GM21526 (cell line): ENCODE measurements at regions not wholly inside any gene's neighbourhood (a gene's known extent, or its start where the extent isn't known, plus 50 kb on each side); places are given as distances from the start of the nearest gene placed in this dataset.

Source experiments
- ATAC-seq: cut with Tn5 transposase; IDR thresholded peaks from one replicate; pipeline ENCODE4 v1.9.1; 2021; ENCODE audit warnings: moderate library complexity; ENCODE audit not compliant: unreplicated experiment, low FRiP score

GRCh38 chr7:36002900-36003299, 150.2 kb upstream of the EEPD1 start:
- ATAC-seq, result no peak

DNA sequence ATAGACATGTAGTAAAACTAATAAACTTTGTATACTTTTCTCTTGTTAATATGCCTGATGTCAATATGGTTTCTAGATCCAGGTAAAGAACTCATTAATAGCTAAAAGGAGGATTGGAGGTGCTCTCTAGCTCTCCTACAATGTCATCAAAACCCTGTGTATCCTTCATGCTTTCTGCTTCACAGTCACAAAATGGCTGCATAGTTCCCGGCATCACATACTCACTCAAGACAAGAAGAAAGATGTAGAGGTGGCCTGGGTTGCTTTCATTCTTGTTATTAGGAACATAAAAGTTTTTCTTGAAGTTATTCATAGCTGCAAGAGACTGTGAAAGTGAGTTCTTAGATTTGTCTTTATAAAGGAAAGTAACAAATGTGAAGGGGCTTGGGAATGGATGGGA, 149.7 kb upstream of the EEPD1 start:
- no peak for ATAC-seq

DNA sequence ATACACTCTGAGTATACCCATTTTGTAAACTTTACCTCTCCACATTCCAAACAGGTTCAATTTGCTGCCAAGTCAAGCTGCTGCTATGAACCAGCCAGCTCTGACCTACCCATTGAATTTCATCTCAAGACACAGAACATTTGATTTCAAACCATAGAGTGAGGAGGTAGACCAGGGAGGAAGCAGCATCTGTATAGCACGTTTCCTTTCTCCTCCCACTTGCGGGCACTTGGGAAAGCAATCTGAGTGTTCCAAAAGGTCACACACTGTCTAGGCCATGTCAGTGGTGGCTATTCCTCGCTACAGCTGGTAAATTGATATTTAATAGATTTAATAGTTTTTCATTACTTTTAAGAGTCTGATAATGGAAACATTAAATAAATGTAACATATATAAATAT, 147.8 kb upstream of the EEPD1 start:
- no peak for ATAC-seq

DNA sequence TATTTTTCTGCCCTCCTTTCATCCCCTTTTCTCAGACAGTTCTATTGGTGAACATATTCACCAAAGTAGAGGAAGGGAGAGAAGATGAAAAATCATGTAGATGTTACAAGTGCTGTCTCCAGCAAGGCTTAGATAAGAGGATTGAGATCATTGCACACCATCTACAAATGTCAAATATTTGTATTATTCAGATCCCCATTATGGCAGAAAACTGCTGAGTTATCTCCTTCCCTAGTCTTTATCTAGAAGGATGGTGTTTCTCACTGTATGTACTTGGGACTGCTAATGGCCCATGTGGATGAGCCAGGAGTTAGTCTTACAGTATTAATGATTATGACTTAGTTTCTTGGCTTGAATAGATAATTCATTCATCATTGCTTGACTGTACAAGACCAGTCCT, 147.2 kb upstream of the EEPD1 start:
- ATAC-seq, result no peak

DNA sequence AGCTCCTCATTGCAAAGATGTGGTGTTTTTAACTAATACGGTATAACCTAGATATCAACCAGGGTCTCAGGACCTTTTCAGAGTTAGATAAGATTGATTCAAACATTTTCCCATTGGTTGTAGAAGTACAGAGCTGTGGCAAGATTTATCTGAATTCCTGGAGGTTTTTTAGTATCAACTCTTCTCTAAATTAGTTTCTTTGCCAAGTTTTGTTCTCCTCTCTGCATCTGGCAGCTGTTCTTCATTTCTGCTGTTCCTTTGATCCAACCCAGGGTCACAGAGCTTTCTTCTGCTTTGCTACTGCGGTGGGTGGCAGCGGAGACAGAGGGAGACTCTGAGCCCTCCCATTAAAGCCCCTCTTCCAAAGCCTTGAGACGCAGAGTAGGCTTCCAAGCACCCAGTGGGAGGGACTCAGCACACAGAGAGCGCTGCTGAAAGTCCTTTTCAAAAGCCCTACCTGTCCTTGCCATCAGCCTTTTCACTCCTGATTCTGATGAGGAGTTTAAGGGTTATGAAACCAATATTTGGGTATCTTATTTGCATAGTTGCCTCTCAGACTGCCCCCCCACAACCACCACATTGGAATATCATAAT, 146.3 kb upstream of the EEPD1 start:
- ATAC-seq, result no peak

DNA sequence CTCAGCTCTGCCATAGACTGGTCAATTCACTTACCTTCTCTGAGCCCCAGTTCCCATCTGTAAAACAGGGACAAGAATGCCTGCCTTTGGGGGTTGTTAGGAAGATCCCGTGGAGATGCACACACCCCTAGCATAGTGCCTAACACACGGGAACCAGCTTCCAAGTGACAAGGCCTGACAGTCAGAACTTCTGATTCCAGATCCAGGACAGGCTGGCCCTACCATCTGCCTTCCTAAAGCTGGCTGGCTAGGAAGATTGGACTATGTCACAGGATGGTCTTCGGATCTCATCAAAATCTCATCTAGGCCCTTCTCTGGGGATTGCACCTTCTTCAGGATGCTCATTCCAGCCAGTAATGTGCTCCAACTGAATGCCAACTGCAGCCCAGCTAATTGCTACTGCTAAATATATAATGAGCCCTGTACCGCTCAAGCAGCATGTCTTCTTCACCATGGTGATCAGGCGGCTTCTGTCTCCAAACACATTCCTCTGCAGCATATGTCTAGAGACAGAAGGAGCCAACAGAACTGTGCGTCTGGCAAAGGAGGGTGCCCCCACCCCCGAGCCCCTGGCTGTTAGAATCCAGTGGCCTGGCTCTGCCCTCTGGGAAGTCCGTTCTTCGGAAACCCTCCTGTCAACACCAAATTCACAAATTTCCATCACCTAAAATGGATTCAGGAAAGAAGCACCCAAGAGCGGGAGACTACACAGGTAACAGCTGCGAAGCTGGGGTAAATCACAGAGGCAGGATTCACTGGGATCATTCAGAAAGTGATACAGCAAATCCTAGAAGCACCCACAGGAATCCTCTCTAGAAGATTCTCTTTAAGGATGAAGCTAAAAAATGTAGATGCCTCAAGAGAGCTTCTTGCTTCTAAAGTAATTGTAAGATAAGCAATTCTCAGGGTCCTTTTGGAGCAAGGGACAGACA, 142.1 kb upstream of the EEPD1 start:
- no peak for ATAC-seq

DNA sequence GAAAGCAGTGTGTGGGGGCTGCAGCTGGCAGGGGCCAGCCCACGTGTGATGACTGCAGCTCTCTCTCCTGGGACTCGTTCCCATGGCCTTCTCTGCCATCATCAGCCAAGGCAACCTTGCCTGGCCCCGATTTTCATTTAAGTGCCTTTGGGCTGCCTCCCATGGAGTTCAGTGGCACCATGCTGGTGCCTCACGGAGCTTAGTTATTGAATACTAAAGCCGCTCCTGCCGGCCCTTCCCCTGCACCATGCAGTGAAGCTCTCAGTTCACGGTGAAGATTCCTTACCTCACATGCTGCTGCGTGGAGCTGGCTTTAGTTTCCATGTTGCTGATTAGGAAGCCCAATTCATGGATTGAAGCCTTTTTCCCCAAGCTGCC, 141.5 kb upstream of the EEPD1 start:
- no peak for ATAC-seq

DNA sequence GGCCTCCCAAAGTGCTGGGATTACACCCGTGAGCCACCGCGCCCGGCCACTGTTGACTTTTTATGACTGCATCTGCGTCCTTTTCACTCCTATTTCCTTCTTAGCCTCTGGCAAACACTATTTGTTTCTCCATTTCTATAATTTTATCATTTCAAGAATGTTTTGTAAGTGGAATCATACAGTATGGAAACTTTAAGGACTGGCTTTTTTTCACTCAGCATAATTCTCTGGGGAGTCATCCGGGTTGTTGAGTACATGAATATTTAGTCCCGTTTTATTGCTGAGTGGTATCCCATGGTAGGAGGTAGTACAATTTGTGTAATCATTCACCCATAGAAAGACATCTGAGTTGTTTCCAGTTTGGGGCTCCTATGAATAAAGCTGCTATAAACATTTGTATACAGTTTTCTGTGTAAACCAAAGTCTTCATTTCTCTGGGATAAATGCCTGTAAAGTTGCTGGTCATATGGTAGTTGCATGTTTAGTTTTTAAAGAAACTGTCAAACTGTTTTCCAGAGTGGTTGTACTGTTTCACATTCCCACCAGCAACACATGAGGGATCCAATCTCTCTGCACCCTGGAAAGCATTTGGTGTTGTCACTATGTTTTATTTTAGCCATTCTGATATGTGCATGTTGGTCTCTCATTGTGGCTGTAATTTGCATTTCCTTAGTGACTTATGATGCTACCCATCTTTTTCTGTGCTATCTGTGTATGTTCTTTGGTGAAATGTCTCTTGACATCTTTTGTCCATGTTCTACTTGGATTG, 139.6 kb upstream of the EEPD1 start:
- ATAC-seq, result no peak

- no peak for ATAC-seq
Observed at GRCh38 chr7:36014961-36015360, 138.1 kb upstream of the EEPD1 start.

DNA sequence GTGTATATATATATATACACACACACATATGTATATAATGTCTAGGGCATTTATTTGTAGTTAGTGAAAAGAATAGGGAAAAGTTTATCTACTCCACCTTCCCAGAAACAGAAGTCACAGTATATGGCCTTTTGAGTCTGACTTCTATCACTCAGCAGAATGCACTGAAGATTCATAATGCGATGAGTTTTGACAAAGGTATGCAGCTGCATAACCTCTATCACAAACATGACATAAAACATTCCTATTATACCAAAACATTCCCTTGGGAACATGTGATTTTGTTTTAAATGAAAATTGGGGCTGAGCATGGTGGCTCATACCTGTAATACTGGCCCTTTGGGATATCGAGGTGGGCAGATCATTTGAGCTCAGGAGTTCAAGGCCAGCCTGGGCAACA, 137.3 kb upstream of the EEPD1 start:
- ATAC-seq, result no peak

DNA sequence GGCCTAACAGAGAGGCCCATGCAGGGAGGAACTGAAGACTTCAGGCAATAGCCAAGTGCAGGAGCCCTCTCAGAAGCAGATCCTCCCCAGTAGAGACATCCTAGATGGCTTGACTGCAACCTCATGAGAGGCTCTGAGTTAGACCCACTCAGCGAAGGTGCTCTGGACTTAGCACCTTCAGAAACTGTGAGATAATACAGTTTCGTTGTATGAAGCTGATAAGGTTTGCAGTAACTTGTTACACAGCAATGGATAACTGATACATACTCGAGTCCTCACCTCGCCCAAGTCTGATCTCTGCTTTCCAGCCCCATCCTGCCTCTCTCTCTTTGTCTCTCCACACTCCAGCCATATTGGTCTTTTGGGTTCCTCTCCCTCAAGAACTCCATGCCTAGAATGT, 136.4 kb upstream of the EEPD1 start:
- ATAC-seq, result no peak

DNA sequence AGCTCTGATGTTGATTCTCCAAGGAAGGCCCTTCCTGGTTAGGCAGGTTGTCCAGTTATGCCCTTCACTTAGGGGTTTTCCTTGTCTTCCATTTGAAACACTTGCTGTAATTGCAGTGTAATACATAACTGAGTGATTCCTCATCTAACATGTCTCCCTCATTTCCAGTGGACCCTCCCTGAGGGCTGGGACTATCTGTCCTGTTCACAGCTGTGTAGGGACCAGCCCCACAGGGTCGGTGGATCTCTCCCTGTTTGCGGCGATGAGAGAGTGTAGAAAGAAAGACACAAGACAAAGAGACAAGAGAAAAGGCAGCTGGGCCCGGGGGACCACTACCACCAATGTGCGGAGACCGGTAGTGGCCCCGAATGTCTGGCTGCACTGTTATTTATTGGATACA, 135.9 kb upstream of the EEPD1 start:
- ATAC-seq, result no peak

GRCh38 chr7:36018816-36019484, 134.1 kb upstream of the EEPD1 start:
- ATAC-seq, result no peak

DNA sequence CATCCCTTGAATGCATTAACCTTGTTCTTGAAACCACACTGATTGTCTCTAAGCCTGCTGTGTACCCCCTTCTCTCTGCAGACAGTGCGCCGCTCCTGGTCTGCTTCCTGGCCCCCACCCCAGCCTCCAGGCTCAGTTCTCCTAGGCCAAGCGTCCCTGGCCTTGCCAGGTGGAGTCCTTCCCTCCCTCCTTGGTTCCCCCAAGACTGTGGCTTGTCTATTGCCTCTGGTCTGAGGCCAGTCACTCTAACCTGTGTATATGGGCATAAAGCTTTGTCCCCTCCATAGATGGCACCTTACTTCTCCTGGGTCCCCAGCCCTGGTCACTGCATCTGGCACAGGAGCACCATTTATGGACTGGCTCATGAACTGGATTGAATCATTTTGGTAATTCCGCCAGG, 133.5 kb upstream of the EEPD1 start:
- no peak for ATAC-seq

- no peak for ATAC-seq
Observed at GRCh38 chr7:36019980-36020379, 133.1 kb upstream of the EEPD1 start.

- no peak for ATAC-seq
Observed at GRCh38 chr7:36021367-36021766, 131.7 kb upstream of the EEPD1 start.

GRCh38 chr7:36021917-36022550, 131.0 kb upstream of the EEPD1 start:
- ATAC-seq, result no peak

GRCh38 chr7:36023033-36023560, 130.0 kb upstream of the EEPD1 start:
- no peak for ATAC-seq

DNA sequence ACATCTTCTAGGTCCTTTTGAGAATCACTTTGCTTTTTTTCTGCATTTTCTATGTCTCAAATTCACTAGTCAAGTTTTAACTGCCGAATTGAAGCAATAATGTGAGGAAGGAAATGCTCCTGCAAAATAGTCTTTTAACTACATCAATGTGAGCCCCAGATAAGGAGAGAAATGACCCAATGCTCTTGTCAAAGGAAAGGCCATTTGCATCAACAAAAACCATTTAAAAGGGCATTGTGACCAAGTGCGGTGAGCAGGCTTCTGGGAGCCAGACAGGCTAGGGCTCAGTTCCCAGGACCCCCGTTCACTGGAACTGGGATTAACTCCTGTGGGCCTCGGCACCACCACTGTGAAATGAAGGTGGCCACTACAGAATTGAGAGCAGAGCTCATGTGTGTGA, 127.9 kb upstream of the EEPD1 start:
- no peak for ATAC-seq

DNA sequence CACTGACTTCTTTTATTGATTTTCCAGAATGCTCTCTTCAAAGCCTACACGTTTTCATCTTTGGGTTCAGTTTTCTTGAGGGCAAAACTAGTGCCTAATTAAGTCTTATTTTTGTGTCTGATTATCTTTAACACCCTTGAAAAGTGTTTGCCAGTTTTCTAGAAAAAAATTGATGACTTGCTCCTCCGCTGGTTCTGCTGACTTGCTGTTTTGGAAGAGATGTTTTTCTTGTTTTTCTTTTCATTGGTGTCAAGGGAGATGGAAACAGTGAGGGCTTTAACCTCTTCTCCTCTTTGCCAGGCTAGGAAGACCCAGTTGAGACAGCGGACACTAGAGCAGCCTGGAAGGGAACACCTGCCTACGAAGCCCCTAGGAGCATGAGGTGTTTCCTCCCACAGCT, 123.7 kb upstream of the EEPD1 start:
- ATAC-seq, result no peak
